ENCODE measurements at regions not wholly inside any gene's neighbourhood (a gene's known extent, or its start where the extent isn't known, plus 50 kb on each side); places are given as distances from the start of the nearest gene placed in this dataset.

DNA sequence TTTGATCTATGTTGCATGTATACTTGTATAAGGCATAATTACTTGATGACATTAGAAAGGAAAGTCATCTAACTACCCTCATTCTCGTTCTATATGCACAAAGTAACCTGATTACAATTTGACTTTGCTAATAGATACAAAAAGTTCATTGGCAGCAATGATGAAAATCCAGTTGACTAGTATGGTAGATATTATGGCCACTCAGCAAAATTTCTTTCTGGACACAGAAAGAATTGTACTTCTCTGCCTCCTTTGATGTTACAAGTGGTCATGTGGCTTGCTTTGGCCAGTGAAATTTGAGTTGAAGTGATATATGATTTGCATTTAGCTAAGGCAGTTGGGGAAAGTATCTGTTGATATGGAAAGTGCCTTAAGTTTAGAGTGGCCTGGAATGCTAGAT, 723.7 kb upstream of the ARRDC3 start:
- no peaks in the 10 kb centered on the region for H3K36me3 ChIP-seq (ENCODE audit: insufficient read depth, low read length)

DNA sequence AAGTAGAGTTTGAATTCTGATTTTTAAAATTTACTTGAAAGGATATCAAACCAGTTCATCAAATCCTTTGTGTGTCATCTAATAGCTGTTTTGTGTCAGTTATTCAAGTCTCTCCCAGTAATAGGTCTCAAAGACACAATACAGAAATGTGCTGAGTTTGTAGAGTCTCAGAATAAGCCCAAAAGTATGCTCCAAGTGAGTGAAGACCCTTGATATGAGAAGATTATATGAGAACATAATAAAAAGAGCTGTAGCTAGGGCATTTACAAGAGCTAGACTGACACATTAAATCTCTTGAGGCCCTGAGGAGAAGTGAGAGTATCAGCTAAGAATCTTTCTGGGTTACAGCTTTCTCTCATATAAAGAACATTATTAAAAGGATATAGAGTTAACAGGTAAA, 721.0 kb upstream of the ARRDC3 start:
- Histone ChIP-seq H3K9me3 (ENCODE audit: low read length) (no peaks in the 10 kb centered on the region), H2AFZ (ENCODE audit: low read depth, low read length) (no peak overlapping the region), H3K27ac (ENCODE audit: low read length) (peak overlapping the region; percentile 65), H3K36me3 (ENCODE audit: insufficient read depth, low read length) (no peaks in the 10 kb centered on the region), H3K9me2 (ENCODE audit: insufficient read depth, low read length) (no peaks in the 10 kb centered on the region), H3K9ac (ENCODE audit: low read length) (no peak overlapping the region), H3K4me3 (ENCODE audit: low read length) (no peak overlapping the region), H4K20me1 (ENCODE audit: insufficient read depth) (no peaks in the 10 kb centered on the region), H3K79me2 (replicated peaks; ENCODE audit: insufficient read depth, low read length) (no peaks in the 10 kb centered on the region), H3F3A (ENCODE audit: insufficient read depth, low read length, poor library complexity, severe bottlenecking) (no peaks in the 10 kb centered on the region), H3K4me2 (ENCODE audit: low read length) (peak overlapping the region; percentile 10), H3K27me3 (ENCODE audit: insufficient read depth, low read depth, low read length) (no peaks in the 10 kb centered on the region)
- TF ChIP-seq TAF1 (IDR thresholded peaks at IDR 0.05; ENCODE audit: low read depth) (no peak), EP300 (conservative IDR thresholded peaks at IDR 0.05; ENCODE audit: poor library complexity, severe bottlenecking) (peak; percentile 91), SMC3 (conservative IDR thresholded peaks at IDR 0.05; ENCODE audit: poor library complexity) (no peak), RAD21 (conservative IDR thresholded peaks at IDR 0.05) (no peak), MXI1 (conservative IDR thresholded peaks at IDR 0.05; ENCODE audit: poor library complexity, severe bottlenecking) (no peak), POLR2AphosphoS5 (IDR thresholded peaks at IDR 0.05) (peak; percentile 56), EZH2 (IDR thresholded peaks at IDR 0.05; ENCODE audit: borderline replicate concordance, insufficient read depth, low read length, poor library complexity, severe bottlenecking) (no peak)
- TF ChIP-seq, protein P1, sequence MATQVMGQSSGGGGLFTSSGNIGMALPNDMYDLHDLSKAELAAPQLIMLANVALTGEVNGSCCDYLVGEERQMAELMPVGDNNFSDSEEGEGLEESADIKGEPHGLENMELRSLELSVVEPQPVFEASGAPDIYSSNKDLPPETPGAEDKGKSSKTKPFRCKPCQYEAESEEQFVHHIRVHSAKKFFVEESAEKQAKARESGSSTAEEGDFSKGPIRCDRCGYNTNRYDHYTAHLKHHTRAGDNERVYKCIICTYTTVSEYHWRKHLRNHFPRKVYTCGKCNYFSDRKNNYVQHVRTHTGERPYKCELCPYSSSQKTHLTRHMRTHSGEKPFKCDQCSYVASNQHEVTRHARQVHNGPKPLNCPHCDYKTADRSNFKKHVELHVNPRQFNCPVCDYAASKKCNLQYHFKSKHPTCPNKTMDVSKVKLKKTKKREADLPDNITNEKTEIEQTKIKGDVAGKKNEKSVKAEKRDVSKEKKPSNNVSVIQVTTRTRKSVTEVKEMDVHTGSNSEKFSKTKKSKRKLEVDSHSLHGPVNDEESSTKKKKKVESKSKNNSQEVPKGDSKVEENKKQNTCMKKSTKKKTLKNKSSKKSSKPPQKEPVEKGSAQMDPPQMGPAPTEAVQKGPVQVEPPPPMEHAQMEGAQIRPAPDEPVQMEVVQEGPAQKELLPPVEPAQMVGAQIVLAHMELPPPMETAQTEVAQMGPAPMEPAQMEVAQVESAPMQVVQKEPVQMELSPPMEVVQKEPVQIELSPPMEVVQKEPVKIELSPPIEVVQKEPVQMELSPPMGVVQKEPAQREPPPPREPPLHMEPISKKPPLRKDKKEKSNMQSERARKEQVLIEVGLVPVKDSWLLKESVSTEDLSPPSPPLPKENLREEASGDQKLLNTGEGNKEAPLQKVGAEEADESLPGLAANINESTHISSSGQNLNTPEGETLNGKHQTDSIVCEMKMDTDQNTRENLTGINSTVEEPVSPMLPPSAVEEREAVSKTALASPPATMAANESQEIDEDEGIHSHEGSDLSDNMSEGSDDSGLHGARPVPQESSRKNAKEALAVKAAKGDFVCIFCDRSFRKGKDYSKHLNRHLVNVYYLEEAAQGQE (IDR thresholded peaks at IDR 0.05; ENCODE audit: borderline replicate concordance): no peak
- TF ChIP-seq, protein P2, sequence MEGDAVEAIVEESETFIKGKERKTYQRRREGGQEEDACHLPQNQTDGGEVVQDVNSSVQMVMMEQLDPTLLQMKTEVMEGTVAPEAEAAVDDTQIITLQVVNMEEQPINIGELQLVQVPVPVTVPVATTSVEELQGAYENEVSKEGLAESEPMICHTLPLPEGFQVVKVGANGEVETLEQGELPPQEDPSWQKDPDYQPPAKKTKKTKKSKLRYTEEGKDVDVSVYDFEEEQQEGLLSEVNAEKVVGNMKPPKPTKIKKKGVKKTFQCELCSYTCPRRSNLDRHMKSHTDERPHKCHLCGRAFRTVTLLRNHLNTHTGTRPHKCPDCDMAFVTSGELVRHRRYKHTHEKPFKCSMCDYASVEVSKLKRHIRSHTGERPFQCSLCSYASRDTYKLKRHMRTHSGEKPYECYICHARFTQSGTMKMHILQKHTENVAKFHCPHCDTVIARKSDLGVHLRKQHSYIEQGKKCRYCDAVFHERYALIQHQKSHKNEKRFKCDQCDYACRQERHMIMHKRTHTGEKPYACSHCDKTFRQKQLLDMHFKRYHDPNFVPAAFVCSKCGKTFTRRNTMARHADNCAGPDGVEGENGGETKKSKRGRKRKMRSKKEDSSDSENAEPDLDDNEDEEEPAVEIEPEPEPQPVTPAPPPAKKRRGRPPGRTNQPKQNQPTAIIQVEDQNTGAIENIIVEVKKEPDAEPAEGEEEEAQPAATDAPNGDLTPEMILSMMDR (IDR thresholded peaks at IDR 0.05; ENCODE audit: poor library complexity, severe bottlenecking): no peak

More for the DNA sequence above, 723.7 kb upstream of the ARRDC3 start:
- Histone ChIP-seq H3K9me3 (ENCODE audit: low read length) (no peaks in the 10 kb centered on the region), H3K9me2 (ENCODE audit: insufficient read depth, low read length) (no peaks in the 10 kb centered on the region), H3F3A (ENCODE audit: insufficient read depth, low read length, poor library complexity, severe bottlenecking) (no peaks in the 10 kb centered on the region), H3K4me2 (ENCODE audit: low read length) (no peak overlapping the region), H3K79me2 (replicated peaks; ENCODE audit: insufficient read depth, low read length) (no peaks in the 10 kb centered on the region), H3K9ac (ENCODE audit: low read length) (no peak overlapping the region), H2AFZ (ENCODE audit: low read depth, low read length) (no peak overlapping the region), H3K4me3 (ENCODE audit: low read length) (no peak overlapping the region), H3K27ac (ENCODE audit: low read length) (no peak overlapping the region), H3K27me3 (ENCODE audit: insufficient read depth, low read depth, low read length) (no peaks in the 10 kb centered on the region), H4K20me1 (ENCODE audit: insufficient read depth) (no peaks in the 10 kb centered on the region)
- no peak for TF ChIP-seq POLR2AphosphoS5 (IDR thresholded peaks at IDR 0.05)
- TF ChIP-seq MXI1 (conservative IDR thresholded peaks at IDR 0.05; ENCODE audit: poor library complexity, severe bottlenecking): no peak
- TF ChIP-seq SMC3 (conservative IDR thresholded peaks at IDR 0.05; ENCODE audit: poor library complexity): no peak
- TF ChIP-seq TAF1 (IDR thresholded peaks at IDR 0.05; ENCODE audit: low read depth): no peak
- TF ChIP-seq EZH2 (IDR thresholded peaks at IDR 0.05; ENCODE audit: borderline replicate concordance, insufficient read depth, low read length, poor library complexity, severe bottlenecking): no peak
- no peak for TF ChIP-seq RAD21 (conservative IDR thresholded peaks at IDR 0.05)
- no peak for TF ChIP-seq EP300 (conservative IDR thresholded peaks at IDR 0.05; ENCODE audit: poor library complexity, severe bottlenecking)
- TF ChIP-seq, protein P2 (IDR thresholded peaks at IDR 0.05; ENCODE audit: poor library complexity, severe bottlenecking): no peak
- TF ChIP-seq, protein P1 (IDR thresholded peaks at IDR 0.05; ENCODE audit: borderline replicate concordance): no peak
